Stimulated activated CD8-positive, alpha-beta memory T cell treated with anti-CD3 and anti-CD28 coated beads, Interleukin-12 subunit alpha, Interleukin-12 subunit beta, amount 100 ng/mL, for 24 hours (primary cell): ENCODE measurements at regions not wholly inside any gene's neighbourhood (a gene's known extent, or its start where the extent isn't known, plus 50 kb on each side); places are given as distances from the start of the nearest gene placed in this dataset.

Source experiments
- DNase-seq: peaks from one replicate; pipeline ENCODE4 v3.0.0-alpha.2; 2020; ENCODE audit errors: extremely low read depth

GRCh38 chr1:43065616-43066399 lies 106.3 kb downstream of the EBNA1BP2 start:
- no peak for DNase-seq

- DNase-seq, result no peak
Measured at GRCh38 chr1:43065191-43065590, 106.5 kb upstream of the SLC2A1 start.

GRCh38 chr1:43063394-43064219 lies 104.9 kb upstream of the SLC2A1 start:
- no peak for DNase-seq

DNA sequence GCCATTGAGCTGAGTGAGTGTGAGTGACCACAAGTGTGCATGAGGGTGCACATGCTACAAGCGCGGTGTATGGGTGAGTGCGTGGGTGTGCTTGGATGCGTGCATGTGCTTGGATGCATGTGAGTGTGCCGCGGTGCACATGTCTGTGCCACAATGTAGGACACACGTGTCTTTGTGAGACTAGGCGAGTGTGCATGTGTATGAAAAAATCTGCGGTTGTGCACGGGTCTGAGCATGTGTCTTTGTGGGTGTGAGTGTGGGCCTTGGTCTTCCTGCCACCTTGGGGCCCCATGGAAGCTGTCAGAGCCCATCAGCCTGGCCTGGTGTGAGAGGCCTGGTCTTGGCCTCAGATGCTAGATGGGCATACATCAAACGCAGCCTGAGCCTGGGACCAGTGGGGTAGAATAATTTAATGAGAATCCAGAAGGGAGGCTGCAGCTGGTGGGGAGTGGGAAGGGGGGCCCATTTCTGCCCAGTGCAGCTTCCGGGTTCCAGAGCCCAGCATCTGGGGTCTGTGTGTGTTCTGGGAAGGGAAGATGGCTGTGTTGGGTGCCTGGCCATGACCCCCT lies 103.9 kb upstream of the SLC2A1 start:
- no peak for DNase-seq

DNA sequence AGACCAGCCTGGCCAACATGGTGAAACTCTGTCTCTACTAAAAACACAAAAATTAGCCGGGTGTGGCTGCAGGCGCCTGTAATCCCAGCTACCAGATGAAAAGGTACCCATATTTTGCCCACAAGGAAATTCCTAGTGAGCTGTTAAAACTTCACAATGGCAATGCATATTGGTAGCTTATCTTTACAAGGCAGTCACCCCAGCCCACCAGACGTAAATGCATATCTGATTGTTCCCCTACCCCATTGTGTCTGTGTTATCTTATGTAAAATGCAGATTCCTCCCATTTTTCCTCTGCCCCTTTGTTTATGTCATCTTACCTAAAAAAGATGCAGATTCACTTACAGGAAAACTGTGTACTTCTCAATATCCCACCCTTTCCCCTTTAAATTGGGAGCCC lies 103.1 kb upstream of the SLC2A1 start:
- DNase-seq, result no peak

GRCh38 chr1:43059640-43060574 lies 101.2 kb upstream of the SLC2A1 start:
- DNase-seq, result no peak

- DNase-seq, result no peak
Measured at GRCh38 chr1:43058545-43059360, 100.1 kb upstream of the SLC2A1 start.

DNA sequence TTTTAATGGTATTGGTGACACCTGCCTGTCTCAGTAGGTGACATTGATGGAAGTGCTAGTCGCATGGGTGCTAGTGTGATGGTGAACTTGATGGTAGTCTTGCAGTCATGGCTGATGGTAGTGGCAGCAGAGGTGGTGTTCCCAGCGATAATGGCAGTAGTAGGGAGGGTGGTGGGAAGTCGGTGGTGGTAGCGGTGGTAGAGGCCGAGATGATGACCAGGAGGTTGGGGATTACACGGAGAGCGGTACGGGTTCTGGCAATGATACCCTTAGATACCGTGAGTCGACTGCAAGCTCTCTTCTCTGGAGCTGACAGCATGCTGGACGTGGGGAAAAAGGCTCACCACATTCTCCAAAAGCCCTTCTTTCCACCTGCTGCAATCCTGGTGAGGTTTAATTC lies 99.4 kb upstream of the SLC2A1 start:
- no peak for DNase-seq

GRCh38 chr1:43057567-43057966 lies 98.9 kb upstream of the SLC2A1 start:
- no peak for DNase-seq

DNA sequence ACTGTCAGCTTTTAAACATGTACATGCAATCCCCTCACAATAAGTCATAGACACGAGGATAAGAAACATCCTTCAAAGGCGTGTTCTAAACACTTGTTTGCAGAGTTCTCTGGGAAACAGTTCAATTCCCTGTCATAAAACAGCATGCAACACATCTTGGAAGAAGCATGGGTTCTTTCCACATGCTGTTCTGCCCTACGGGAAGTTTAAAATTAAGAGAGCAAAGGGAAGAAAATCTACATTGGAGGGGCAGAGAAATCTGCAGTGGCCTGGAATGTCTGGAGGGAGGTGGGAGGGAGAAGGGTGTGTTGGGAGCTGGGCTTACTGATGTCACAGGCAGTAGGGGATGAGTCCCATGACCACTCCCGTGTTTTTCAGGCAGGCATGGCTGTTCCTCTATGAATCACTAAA lies 98.3 kb upstream of the SLC2A1 start:
- no peak for DNase-seq

DNA sequence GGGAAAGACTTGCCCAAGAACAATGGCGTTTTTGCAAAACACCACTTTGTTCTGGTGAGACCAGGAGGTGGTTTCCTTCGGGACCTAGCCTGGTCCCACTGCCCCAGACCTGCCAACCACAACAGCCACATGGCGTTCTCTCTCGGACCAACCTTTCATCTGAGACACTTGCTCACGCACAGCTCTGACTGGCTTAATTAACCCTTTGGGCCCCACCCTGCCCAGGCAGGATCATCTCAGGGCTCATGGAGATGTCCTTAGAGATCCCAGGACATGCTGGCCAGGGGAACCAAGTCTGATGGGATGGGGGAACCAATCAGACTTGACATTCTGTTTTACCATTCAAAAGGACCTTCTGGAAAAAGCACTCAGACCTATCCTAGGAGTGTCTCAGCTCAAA lies 97.8 kb upstream of the SLC2A1 start:
- DNase-seq, result no peak

DNA sequence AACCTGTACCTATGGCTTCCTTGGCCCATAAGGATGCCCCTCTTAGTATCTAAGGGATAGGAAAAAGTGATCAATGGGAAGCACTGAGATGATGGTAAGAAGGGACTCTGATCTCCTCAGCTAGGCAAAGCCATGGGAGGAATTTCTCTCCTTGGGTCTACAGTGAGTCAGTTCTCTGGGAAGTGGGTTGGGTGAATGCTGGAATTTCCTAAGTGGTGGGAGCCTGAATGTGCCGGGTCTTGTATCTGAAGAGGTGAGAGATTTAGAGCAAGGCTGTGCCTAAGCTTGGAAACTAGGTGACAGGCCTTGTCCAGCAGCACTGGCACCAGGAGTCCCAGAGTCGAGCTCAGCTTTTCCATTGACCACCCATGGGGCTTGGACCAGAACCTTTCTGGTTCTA lies 96.3 kb upstream of the SLC2A1 start:
- no peak for DNase-seq

DNA sequence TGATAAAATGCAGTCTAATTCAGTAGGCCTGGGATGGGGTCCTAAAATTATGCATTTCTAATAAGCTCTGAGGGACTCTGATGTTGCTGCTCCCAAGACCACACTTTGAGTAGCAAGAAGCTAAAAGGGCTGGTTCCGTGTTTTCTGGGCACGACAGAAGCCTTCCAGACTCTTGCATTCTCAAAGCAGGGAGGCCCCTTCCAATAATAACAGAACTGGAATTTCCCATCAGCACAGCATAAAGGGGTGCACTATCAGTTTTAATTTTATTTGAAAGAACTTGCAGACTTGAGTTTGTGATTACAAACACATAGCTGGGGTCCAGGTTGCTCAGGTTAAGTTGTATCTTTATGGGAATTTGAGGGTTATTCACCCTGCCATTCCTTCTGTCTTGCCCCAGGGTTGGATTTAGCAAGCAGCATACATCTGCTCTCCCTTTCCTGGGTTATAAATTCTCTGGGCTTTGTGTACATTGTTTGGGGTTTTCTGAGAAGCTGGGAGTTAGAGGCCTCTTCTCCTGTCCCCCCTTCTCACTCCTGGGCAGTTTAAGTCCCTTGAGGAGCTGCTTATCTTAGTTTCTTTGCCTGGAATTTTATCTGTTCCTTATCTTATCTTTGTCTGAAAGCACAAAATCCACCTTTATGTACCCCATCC lies 94.2 kb upstream of the SLC2A1 start:
- no peak for DNase-seq

DNA sequence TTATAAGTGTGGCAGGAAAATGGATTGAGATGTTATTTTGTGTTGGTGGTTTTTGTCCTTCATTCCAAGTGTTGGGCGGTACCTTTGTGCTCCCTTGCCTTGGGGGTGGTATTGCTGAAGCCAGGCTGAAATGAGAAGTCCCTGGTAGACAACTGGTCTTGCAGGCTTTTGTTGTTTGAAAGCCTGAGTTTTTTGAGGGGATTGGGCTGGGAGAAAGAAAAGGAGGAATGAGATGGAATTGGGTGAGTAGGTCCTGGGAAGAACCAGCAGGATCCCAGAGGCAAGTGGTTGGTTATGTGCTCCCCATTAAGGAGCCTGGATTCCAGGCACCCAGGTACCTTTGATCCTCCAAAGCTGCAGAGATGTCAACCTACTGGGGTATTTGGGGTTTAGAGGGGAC lies 93.7 kb upstream of the SLC2A1 start:
- no peak for DNase-seq

DNA sequence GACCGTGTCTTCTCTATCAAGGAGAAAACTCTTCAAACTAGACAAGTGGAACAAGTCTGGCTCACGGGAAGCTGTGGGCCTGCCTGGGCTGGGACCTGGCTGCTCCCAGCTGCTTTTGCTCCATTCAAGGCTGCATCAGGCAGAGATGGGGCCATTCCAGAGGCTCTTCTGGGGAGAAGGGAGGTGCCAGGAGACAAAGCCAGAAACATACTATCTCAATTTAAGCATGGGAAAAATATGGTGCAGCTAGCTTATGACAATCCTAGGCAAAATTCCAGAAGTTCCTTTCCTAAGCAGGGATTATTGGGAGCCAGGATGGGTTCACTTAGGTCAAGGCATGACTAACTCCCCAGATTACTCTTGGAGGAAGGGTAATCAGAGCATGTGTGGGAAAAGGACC lies 90.8 kb upstream of the SLC2A1 start:
- DNase-seq, result no peak

DNA sequence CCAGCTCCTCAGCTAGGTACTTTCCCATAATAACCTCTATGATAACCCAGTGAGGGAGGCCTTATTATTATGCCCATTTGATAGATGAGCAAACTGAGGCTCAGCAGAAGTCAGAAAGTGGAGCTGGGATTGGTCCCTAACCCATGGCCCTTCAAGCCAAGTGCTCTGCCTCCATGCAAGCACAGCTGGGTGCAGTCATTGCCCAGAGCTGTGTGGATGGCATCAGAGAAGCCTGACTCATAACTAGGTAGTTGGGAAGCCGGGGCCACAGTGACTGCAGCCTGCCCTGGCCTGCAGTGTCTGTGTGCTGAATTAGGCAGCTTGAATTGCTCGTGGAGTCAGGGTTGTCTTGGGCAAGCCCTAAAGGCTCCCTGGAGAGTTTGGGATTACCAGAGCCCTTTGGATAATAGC lies 89.9 kb upstream of the SLC2A1 start:
- no peak for DNase-seq

- no peak for DNase-seq
Measured at GRCh38 chr1:43047135-43047534, 88.5 kb upstream of the SLC2A1 start.

- DNase-seq, result no peak
Measured at GRCh38 chr1:43044572-43045361, 86.1 kb upstream of the SLC2A1 start.

- DNase-seq, result no peak
Measured at GRCh38 chr1:43043695-43044094, 85.0 kb upstream of the SLC2A1 start.
